ENCODE measurements at regions not wholly inside any gene's neighbourhood (a gene's known extent, or its start where the extent isn't known, plus 50 kb on each side); places are given as distances from the start of the nearest gene placed in this dataset.

DNA sequence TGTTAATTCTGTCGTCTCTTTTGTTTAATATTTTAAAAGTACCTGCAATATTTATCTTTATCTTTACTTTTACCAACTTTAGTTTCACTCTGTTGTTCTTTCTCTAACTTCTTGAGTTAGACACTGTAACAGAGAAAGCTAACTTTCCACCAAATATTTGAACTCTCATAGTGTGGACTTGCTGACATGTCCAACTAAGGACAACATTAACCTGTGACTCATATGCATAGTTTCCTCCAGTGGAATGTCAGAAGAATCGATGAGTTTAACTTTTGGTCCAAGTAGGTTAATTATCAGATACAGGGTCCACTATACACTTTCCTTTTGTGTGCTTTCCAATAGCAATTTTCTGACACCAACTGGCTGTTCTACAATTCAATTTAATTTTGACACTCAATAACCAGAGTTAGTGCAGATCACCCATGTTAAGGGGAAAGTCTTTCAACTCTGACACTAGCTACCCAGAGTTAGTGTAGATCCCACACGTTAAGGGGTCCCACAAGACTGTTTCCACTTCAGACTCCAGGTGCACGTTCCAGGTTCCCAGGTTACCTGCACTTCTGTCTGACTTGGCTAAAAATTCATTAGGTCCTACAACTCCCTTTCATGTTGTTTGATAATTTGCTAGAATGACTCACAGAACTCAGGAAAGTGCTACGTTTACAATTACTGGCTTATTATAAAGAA is 559.0 kb upstream of the AMOT start:
- H3K9me3 ChIP-seq (ENCODE audit: low read length), result no peaks in the 10 kb centered on the region
- H3K9ac ChIP-seq (ENCODE audit: low read length), result no peak overlapping the region
- H3K9me2 ChIP-seq (ENCODE audit: insufficient read depth, low read length), result no peaks in the 10 kb centered on the region
- no peak overlapping the region for H2AFZ ChIP-seq (ENCODE audit: low read depth, low read length)
- no peaks in the 10 kb centered on the region for H3K36me3 ChIP-seq (ENCODE audit: insufficient read depth, low read length)
- no peaks in the 10 kb centered on the region for H4K20me1 ChIP-seq (ENCODE audit: insufficient read depth)
- H3K27ac ChIP-seq (ENCODE audit: low read length), result no peak overlapping the region
- no peaks in the 10 kb centered on the region for H3K79me2 ChIP-seq (replicated peaks; ENCODE audit: insufficient read depth, low read length)
- TF ChIP-seq, protein P1, sequence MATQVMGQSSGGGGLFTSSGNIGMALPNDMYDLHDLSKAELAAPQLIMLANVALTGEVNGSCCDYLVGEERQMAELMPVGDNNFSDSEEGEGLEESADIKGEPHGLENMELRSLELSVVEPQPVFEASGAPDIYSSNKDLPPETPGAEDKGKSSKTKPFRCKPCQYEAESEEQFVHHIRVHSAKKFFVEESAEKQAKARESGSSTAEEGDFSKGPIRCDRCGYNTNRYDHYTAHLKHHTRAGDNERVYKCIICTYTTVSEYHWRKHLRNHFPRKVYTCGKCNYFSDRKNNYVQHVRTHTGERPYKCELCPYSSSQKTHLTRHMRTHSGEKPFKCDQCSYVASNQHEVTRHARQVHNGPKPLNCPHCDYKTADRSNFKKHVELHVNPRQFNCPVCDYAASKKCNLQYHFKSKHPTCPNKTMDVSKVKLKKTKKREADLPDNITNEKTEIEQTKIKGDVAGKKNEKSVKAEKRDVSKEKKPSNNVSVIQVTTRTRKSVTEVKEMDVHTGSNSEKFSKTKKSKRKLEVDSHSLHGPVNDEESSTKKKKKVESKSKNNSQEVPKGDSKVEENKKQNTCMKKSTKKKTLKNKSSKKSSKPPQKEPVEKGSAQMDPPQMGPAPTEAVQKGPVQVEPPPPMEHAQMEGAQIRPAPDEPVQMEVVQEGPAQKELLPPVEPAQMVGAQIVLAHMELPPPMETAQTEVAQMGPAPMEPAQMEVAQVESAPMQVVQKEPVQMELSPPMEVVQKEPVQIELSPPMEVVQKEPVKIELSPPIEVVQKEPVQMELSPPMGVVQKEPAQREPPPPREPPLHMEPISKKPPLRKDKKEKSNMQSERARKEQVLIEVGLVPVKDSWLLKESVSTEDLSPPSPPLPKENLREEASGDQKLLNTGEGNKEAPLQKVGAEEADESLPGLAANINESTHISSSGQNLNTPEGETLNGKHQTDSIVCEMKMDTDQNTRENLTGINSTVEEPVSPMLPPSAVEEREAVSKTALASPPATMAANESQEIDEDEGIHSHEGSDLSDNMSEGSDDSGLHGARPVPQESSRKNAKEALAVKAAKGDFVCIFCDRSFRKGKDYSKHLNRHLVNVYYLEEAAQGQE (IDR thresholded peaks at IDR 0.05; ENCODE audit: borderline replicate concordance), result no peak
- TF ChIP-seq EZH2 (IDR thresholded peaks at IDR 0.05; ENCODE audit: borderline replicate concordance, insufficient read depth, low read length, poor library complexity, severe bottlenecking) (no peak), SMC3 (conservative IDR thresholded peaks at IDR 0.05; ENCODE audit: poor library complexity) (no peak), CTCF (IDR thresholded peaks at IDR 0.05; ENCODE audit: poor library complexity, severe bottlenecking) (no peak), EP300 (conservative IDR thresholded peaks at IDR 0.05; ENCODE audit: poor library complexity, severe bottlenecking) (no peak), MXI1 (conservative IDR thresholded peaks at IDR 0.05; ENCODE audit: poor library complexity, severe bottlenecking) (no peak), TAF1 (IDR thresholded peaks at IDR 0.05; ENCODE audit: low read depth) (no peak), RAD21 (conservative IDR thresholded peaks at IDR 0.05) (no peak), POLR2AphosphoS5 (IDR thresholded peaks at IDR 0.05) (no peak)
- no peak overlapping the region for H3K4me3 ChIP-seq (ENCODE audit: low read length)
- no peaks in the 10 kb centered on the region for H3K27me3 ChIP-seq (ENCODE audit: insufficient read depth, low read depth, low read length)
- no peaks in the 10 kb centered on the region for H3F3A ChIP-seq (ENCODE audit: insufficient read depth, low read length, poor library complexity, severe bottlenecking)
- H3K4me2 ChIP-seq (ENCODE audit: low read length), result no peak overlapping the region

GRCh38 chrX:113392355-113392754 is 551.7 kb upstream of the AMOT start:
- no peak overlapping the region for H3K4me3 ChIP-seq (ENCODE audit: low read length)
- H3F3A ChIP-seq (ENCODE audit: insufficient read depth, low read length, poor library complexity, severe bottlenecking), result no peaks in the 10 kb centered on the region
- H3K9me2 ChIP-seq (ENCODE audit: insufficient read depth, low read length), result no peaks in the 10 kb centered on the region
- H3K9me3 ChIP-seq (ENCODE audit: low read length), result no peaks in the 10 kb centered on the region
- no peak overlapping the region for H2AFZ ChIP-seq (ENCODE audit: low read depth, low read length)
- no peaks in the 10 kb centered on the region for H4K20me1 ChIP-seq (ENCODE audit: insufficient read depth)
- no peak overlapping the region for H3K9ac ChIP-seq (ENCODE audit: low read length)
- no peaks in the 10 kb centered on the region for H3K36me3 ChIP-seq (ENCODE audit: insufficient read depth, low read length)
- no peak overlapping the region for H3K27ac ChIP-seq (ENCODE audit: low read length)
- H3K4me2 ChIP-seq (ENCODE audit: low read length), result no peak overlapping the region
- TF ChIP-seq, protein P1 (IDR thresholded peaks at IDR 0.05; ENCODE audit: borderline replicate concordance), result no peak
- no peak for TF ChIP-seq EZH2 (IDR thresholded peaks at IDR 0.05; ENCODE audit: borderline replicate concordance, insufficient read depth, low read length, poor library complexity, severe bottlenecking)
- no peak for TF ChIP-seq POLR2AphosphoS5 (IDR thresholded peaks at IDR 0.05)
- TF ChIP-seq EP300 (conservative IDR thresholded peaks at IDR 0.05; ENCODE audit: poor library complexity, severe bottlenecking), result no peak
- TF ChIP-seq RAD21 (conservative IDR thresholded peaks at IDR 0.05), result no peak
- TF ChIP-seq MXI1 (conservative IDR thresholded peaks at IDR 0.05; ENCODE audit: poor library complexity, severe bottlenecking), result no peak
- no peak for TF ChIP-seq CTCF (IDR thresholded peaks at IDR 0.05; ENCODE audit: poor library complexity, severe bottlenecking)
- no peak for TF ChIP-seq TAF1 (IDR thresholded peaks at IDR 0.05; ENCODE audit: low read depth)
- H3K79me2 ChIP-seq (replicated peaks; ENCODE audit: insufficient read depth, low read length), result no peaks in the 10 kb centered on the region
- H3K27me3 ChIP-seq (ENCODE audit: insufficient read depth, low read depth, low read length), result no peaks in the 10 kb centered on the region
